WTC11 (cell line): ENCODE measurements at regions not wholly inside any gene's neighbourhood (a gene's known extent, or its start where the extent isn't known, plus 50 kb on each side); places are given as distances from the start of the nearest gene placed in this dataset.

Source experiments
- ATAC-seq: fragments of 200-7000 bp; cut with Tn5 transposase; 2 replicates; pipeline ENCODE4 v1.10.0; 2021; ENCODE audit warnings: mild to moderate bottlenecking, moderate library complexity
- CTCF ChIA-PET: fragments of 300-600 bp; sonication (Branson Sonifier 250); formaldehyde crosslinking; loops from one replicate; lab custom pipeline; 2021; ENCODE audit warnings: antibody characterized with exemption; lab: Charles Lee
- POLR2A ChIA-PET: fragments of 350-600 bp; sonication (Branson Sonifier 250); formaldehyde crosslinking; loops from one replicate; lab custom pipeline; 2021; ENCODE audit warnings: antibody characterized with exemption; lab: Charles Lee
- DNase-seq: peaks from one replicate; pipeline ENCODE4 v3.0.0; 2021; ENCODE audit warnings: low spot score
- H3K27ac Mint-ChIP-seq: 2 replicates; pipeline ENCODE4 v1.8.0; 2021; ENCODE audit warnings: mixed read lengths
- H3K27me3 Mint-ChIP-seq: 2 replicates; pipeline ENCODE4 v1.8.0; 2021; ENCODE audit warnings: low read depth, mild to moderate bottlenecking, moderate library complexity, mixed read lengths
- H3K36me3 Mint-ChIP-seq: 2 replicates; pipeline ENCODE4 v1.8.0; 2021; ENCODE audit warnings: mixed read lengths
- H3K4me1 Mint-ChIP-seq: 2 replicates; pipeline ENCODE4 v1.8.0; 2022; ENCODE audit warnings: mixed read lengths
- H3K4me3 Mint-ChIP-seq: 2 replicates; pipeline ENCODE4 v1.8.0; 2021; ENCODE audit warnings: mild to moderate bottlenecking, moderate library complexity, mixed read lengths
- H3K9me3 Mint-ChIP-seq: 2 replicates; pipeline ENCODE4 v1.8.0; 2021; ENCODE audit warnings: mixed read lengths
- ATF1 ChIP-seq: sonication (generic); formaldehyde crosslinking; IDR thresholded peaks from 2 replicates; pipeline ENCODE4 v1.8.1; 2023; ENCODE audit warnings: mild to moderate bottlenecking, moderate library complexity, missing genetic modification reagents
- ATF2 ChIP-seq: sonication (generic); formaldehyde crosslinking; IDR thresholded peaks from 2 replicates; pipeline ENCODE4 v1.8.1; 2022; ENCODE audit warnings: low read depth, missing genetic modification reagents, borderline replicate concordance
- CREB1 ChIP-seq: sonication (generic); formaldehyde crosslinking; IDR thresholded peaks from 2 replicates; pipeline ENCODE4 v1.8.0; 2023; ENCODE audit warnings: mild to moderate bottlenecking, missing genetic modification reagents
- CTCF ChIP-seq: fragments of 200-600 bp; IDR thresholded peaks from 2 replicates; pipeline ENCODE4 v1.8.0; 2022; ENCODE audit warnings: antibody characterized with exemption
- E2F5 ChIP-seq: sonication (generic); formaldehyde crosslinking; IDR thresholded peaks from 2 replicates; pipeline ENCODE4 v1.8.1; 2022; ENCODE audit warnings: mild to moderate bottlenecking, moderate library complexity, missing genetic modification reagents
- ELF4 ChIP-seq: sonication (generic); formaldehyde crosslinking; IDR thresholded peaks from 2 replicates; pipeline ENCODE4 v1.8.1; 2022; ENCODE audit warnings: low read depth, mild to moderate bottlenecking, moderate library complexity, missing genetic modification reagents
- EMX1 ChIP-seq: fragments of 250-450 bp; sonication (Bioruptor Pico); IDR thresholded peaks from 2 replicates; pipeline ENCODE4 v1.8.0; 2021; ENCODE audit warnings: mild to moderate bottlenecking
- ETV6 ChIP-seq: sonication (generic); formaldehyde crosslinking; IDR thresholded peaks from 2 replicates; pipeline ENCODE4 v1.8.1; 2022; ENCODE audit warnings: mild to moderate bottlenecking, missing genetic modification reagents
- FOXK1 ChIP-seq: sonication (generic); formaldehyde crosslinking; IDR thresholded peaks from 2 replicates; pipeline ENCODE4 v1.8.0; 2022; ENCODE audit warnings: mild to moderate bottlenecking, moderate library complexity, missing genetic modification reagents
- FOXP1 ChIP-seq: sonication (generic); formaldehyde crosslinking; IDR thresholded peaks from 2 replicates; pipeline ENCODE4 v1.8.0; 2022; ENCODE audit warnings: missing genetic modification reagents, mild to moderate bottlenecking, moderate library complexity, borderline replicate concordance
- FOXP4 ChIP-seq: sonication (generic); formaldehyde crosslinking; IDR thresholded peaks from 2 replicates; pipeline ENCODE4 v1.8.0; 2022; ENCODE audit warnings: mild to moderate bottlenecking, missing genetic modification reagents
- HMGA2 ChIP-seq: fragments of 250-450 bp; sonication (Bioruptor Pico); IDR thresholded peaks from 2 replicates; pipeline ENCODE4 v1.4.0; 2021; ENCODE audit warnings: mild to moderate bottlenecking, moderate library complexity
- IRF2 ChIP-seq: sonication (generic); formaldehyde crosslinking; IDR thresholded peaks from 2 replicates; pipeline ENCODE4 v1.8.0; 2022; ENCODE audit warnings: low read depth, missing genetic modification reagents, borderline replicate concordance
- KAT7 ChIP-seq: sonication (generic); formaldehyde crosslinking; IDR thresholded peaks from 2 replicates; pipeline ENCODE4 v1.8.1; 2023; ENCODE audit warnings: missing genetic modification reagents, mild to moderate bottlenecking, borderline replicate concordance
- NFATC4 ChIP-seq: fragments of 250-450 bp; sonication (Bioruptor Pico); IDR thresholded peaks from 2 replicates; pipeline ENCODE4 v1.9.0; 2021; ENCODE audit warnings: mild to moderate bottlenecking
- NR1H2 ChIP-seq: sonication (generic); formaldehyde crosslinking; IDR thresholded peaks from 2 replicates; pipeline ENCODE4 v1.9.0; 2021; ENCODE audit warnings: mild to moderate bottlenecking, moderate library complexity, missing genetic modification reagents
- NR2C2 ChIP-seq: sonication (generic); formaldehyde crosslinking; IDR thresholded peaks from 2 replicates; pipeline ENCODE4 v1.8.0; 2022; ENCODE audit warnings: mild to moderate bottlenecking, missing genetic modification reagents
- NR3C1 ChIP-seq: sonication (generic); formaldehyde crosslinking; conservative IDR thresholded peaks from 2 replicates; pipeline ENCODE4 v1.8.1; 2023; ENCODE audit warnings: low read depth, mild to moderate bottlenecking, missing genetic modification reagents
- OVOL2 ChIP-seq: fragments of 250-450 bp; sonication (Bioruptor Pico); IDR thresholded peaks from 2 replicates; pipeline ENCODE4 v1.9.0; 2021; ENCODE audit warnings: mild to moderate bottlenecking, borderline replicate concordance
- PREB ChIP-seq: sonication (generic); formaldehyde crosslinking; IDR thresholded peaks from 2 replicates; pipeline ENCODE4 v1.8.1; 2022; ENCODE audit warnings: mild to moderate bottlenecking, missing genetic modification reagents, moderate library complexity, borderline replicate concordance
- RELA ChIP-seq: sonication (generic); formaldehyde crosslinking; IDR thresholded peaks from 2 replicates; pipeline ENCODE4 v1.8.1; 2022; ENCODE audit warnings: missing genetic modification reagents, mild to moderate bottlenecking, borderline replicate concordance
- TCF7 ChIP-seq: sonication (generic); formaldehyde crosslinking; IDR thresholded peaks from 2 replicates; pipeline ENCODE4 v1.8.0; 2022; ENCODE audit warnings: mild to moderate bottlenecking, low read depth, missing genetic modification reagents, moderate library complexity
- TEAD1 ChIP-seq: sonication (generic); formaldehyde crosslinking; IDR thresholded peaks from 2 replicates; pipeline ENCODE4 v1.8.0; 2022; ENCODE audit warnings: mild to moderate bottlenecking, missing genetic modification reagents
- ZBTB21 ChIP-seq: sonication (generic); formaldehyde crosslinking; IDR thresholded peaks from 2 replicates; pipeline ENCODE4 v1.8.1; 2023; ENCODE audit warnings: mild to moderate bottlenecking, missing genetic modification reagents, borderline replicate concordance
- ZNF232 ChIP-seq: sonication (generic); formaldehyde crosslinking; IDR thresholded peaks from 2 replicates; pipeline ENCODE4 v1.8.0; 2022; ENCODE audit warnings: mild to moderate bottlenecking, missing genetic modification reagents
- ZNF263 ChIP-seq: sonication (generic); formaldehyde crosslinking; IDR thresholded peaks from 2 replicates; pipeline ENCODE4 v1.8.1; 2022; ENCODE audit warnings: low read depth, mild to moderate bottlenecking, moderate library complexity, missing genetic modification reagents
- ZNF281 ChIP-seq: sonication (generic); formaldehyde crosslinking; IDR thresholded peaks from 2 replicates; pipeline ENCODE4 v1.8.0; 2023; ENCODE audit warnings: mild to moderate bottlenecking, missing genetic modification reagents
- ZNF416 ChIP-seq: fragments of 250-450 bp; sonication (Bioruptor Pico); IDR thresholded peaks from 2 replicates; pipeline ENCODE4 v1.9.0; 2021; ENCODE audit warnings: mild to moderate bottlenecking, inconsistent platforms
- ZNF423 ChIP-seq: fragments of 250-450 bp; sonication (Bioruptor Pico); IDR thresholded peaks from 2 replicates; pipeline ENCODE4 v2.1.2; 2022; ENCODE audit warnings: mild to moderate bottlenecking, moderate library complexity

- no peak for DNase-seq
- H3K27me3 Mint-ChIP-seq: peaks cover 21% of the 10 kb centered on the region
- H3K4me3 Mint-ChIP-seq: no peak overlapping the region
- TF ChIP-seq FOXP4 (no peak), EMX1 (CRISPR knock-in tag) (no peak), ATF2 (CRISPR knock-in tag) (no peak), TCF7 (CRISPR knock-in tag) (no peak), CREB1 (CRISPR knock-in tag) (no peak), ZBTB21 (CRISPR knock-in tag) (no peak), IRF2 (no peak), ZNF416 (CRISPR knock-in tag) (no peak), KAT7 (CRISPR knock-in tag) (no peak), ATF1 (CRISPR knock-in tag) (no peak), OVOL2 (CRISPR knock-in tag) (no peak), NR3C1 (CRISPR knock-in tag) (no peak), NFATC4 (no peak), ETV6 (CRISPR knock-in tag) (no peak), PREB (no peak), TEAD1 (no peak), HMGA2 (CRISPR knock-in tag) (no peak), ZNF423 (CRISPR knock-in tag) (no peak), ZNF263 (CRISPR knock-in tag) (no peak), NR2C2 (CRISPR knock-in tag) (no peak)
- no peaks in the 10 kb centered on the region for H3K36me3 Mint-ChIP-seq
- peaks cover 4% of the 10 kb centered on the region for H3K4me1 Mint-ChIP-seq
- H3K9me3 Mint-ChIP-seq: no peaks in the 10 kb centered on the region
- ChIA-PET CTCF (interaction anchor here (0.7 kb wide), 1 partner anchor 31 kb away, joined by 3 read pairs; no protein-coding TSS in a partner anchor), POLR2A (no interaction called here)
- H3K27ac Mint-ChIP-seq: no peak overlapping the region
- ATAC-seq: no peak
These were observed 141.1 kb upstream of the ARHGAP42 start for GRCh38 chr11:100545970-100546369.

- ATAC-seq (no peak), DNase-seq (no peak)
- Mint-ChIP-seq H3K27ac (no peak overlapping the region), H3K36me3 (no peaks in the 10 kb centered on the region), H3K9me3 (no peaks in the 10 kb centered on the region), H3K27me3 (peaks cover 21% of the 10 kb centered on the region), H3K4me3 (no peak overlapping the region), H3K4me1 (peaks cover 12% of the 10 kb centered on the region)
- ChIA-PET POLR2A (no interaction called here), CTCF (no interaction called here)
- TF ChIP-seq CTCF: no peak
- TF ChIP-seq ZNF281 (CRISPR knock-in tag): no peak
- no peak for TF ChIP-seq ZNF232 (CRISPR knock-in tag)
- no peak for TF ChIP-seq FOXP1
- TF ChIP-seq NR3C1 (CRISPR knock-in tag): no peak
- no peak for TF ChIP-seq TEAD1
- TF ChIP-seq FOXK1: no peak
- TF ChIP-seq NR2C2 (CRISPR knock-in tag): no peak
- TF ChIP-seq RELA (CRISPR knock-in tag): no peak
- TF ChIP-seq E2F5 (CRISPR knock-in tag): no peak
- TF ChIP-seq ELF4 (CRISPR knock-in tag): no peak
- no peak for TF ChIP-seq NR1H2 (CRISPR knock-in tag)
These were observed 140.4 kb upstream of the ARHGAP42 start for GRCh38 chr11:100546714-100547113.
